ENCODE measurements at regions not wholly inside any gene's neighbourhood (a gene's known extent, or its start where the extent isn't known, plus 50 kb on each side); places are given as distances from the start of the nearest gene placed in this dataset.

DNA sequence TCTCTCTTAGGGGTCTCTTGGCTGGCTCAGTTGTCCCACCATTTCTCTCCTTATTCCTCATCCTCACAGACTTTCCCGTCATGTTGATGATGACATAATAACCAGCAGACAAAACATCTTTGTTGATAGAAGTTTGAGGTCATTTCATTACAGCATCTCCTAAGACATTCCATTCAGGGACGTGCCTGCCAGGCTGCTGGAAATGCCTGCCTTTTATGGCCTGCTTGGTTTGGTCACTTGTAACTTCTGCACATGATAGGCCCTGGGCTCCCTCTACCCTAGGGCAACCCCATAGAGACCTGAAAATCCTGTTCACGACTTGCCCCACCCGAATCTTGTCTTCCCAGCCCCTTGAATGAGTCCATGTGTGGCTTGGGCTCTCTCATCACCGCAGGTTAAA, 81.7 kb downstream of the SDC1 start:
- Histone ChIP-seq H3K27me3 (ENCODE audit: control insufficient read depth in 2 of 2, insufficient read depth in 1 of 2, low read length in 1 of 2) (peaks cover 0 to 3% of the 10 kb centered on the region in 2 donors), H3K9me3 (ENCODE audit: control insufficient read depth in 2 of 2, insufficient read depth in 1 of 2, low read length in 1 of 2) (no peaks in the 10 kb centered on the region), H3K4me1 (ENCODE audit: control insufficient read depth in 2 of 2, insufficient read depth in 2 of 2, low read length in 2 of 2) (peaks cover 0 to 3% of the 10 kb centered on the region in 2 donors), H3K4me3 (ENCODE audit: low read length in 2 of 2) (no peak overlapping the region), H3K36me3 (ENCODE audit: control insufficient read depth in 2 of 2, insufficient read depth in 2 of 2, low read length in 1 of 2) (no peaks in the 10 kb centered on the region), H3K27ac (ENCODE audit: low read depth in 1 of 2, low read length in 1 of 2) (no peak overlapping the region)
- 93% methylated on average over 5 of the region's 5 CpGs for WGBS
- DNase-seq (ENCODE audit: low read depth in 6 of 9, low spot score in 9 of 9) = no peak

DNA sequence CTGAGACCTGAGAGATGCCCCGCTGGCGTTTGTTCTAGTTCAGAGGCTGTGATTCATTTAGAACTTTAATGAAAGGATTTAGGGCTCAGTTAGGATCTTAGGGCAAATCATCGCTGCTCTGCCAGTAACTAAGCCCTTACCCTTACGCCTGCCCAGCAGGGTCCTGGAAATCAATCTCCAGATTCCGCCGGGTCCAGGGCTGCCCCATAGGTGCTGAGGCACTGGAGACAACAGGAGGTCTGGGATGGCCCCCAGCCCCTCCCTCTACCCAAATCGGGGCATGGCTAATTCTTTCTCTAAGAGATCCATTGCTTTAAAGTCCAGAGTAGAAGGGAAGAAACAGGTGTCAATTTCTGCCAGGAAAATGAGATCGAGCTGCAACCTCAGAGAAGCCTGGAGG, 83.1 kb downstream of the SDC1 start:
- Histone ChIP-seq H3K4me1 (ENCODE audit: control insufficient read depth in 2 of 2, insufficient read depth in 2 of 2, low read length in 2 of 2) (peaks cover 0 to 3% of the 10 kb centered on the region in 2 donors), H3K27me3 (ENCODE audit: control insufficient read depth in 2 of 2, insufficient read depth in 1 of 2, low read length in 1 of 2) (peaks cover 0 to 5% of the 10 kb centered on the region in 2 donors), H3K27ac (ENCODE audit: low read depth in 1 of 2, low read length in 1 of 2) (no peak overlapping the region), H3K36me3 (ENCODE audit: control insufficient read depth in 2 of 2, insufficient read depth in 2 of 2, low read length in 1 of 2) (no peaks in the 10 kb centered on the region), H3K4me3 (ENCODE audit: low read length in 2 of 2) (no peak overlapping the region), H3K9me3 (ENCODE audit: control insufficient read depth in 2 of 2, insufficient read depth in 1 of 2, low read length in 1 of 2) (no peaks in the 10 kb centered on the region)
- WGBS = 91% methylated on average over 8 of the region's 8 CpGs
- DNase-seq (ENCODE audit: low read depth in 6 of 9, low spot score in 9 of 9) = no peak

DNA sequence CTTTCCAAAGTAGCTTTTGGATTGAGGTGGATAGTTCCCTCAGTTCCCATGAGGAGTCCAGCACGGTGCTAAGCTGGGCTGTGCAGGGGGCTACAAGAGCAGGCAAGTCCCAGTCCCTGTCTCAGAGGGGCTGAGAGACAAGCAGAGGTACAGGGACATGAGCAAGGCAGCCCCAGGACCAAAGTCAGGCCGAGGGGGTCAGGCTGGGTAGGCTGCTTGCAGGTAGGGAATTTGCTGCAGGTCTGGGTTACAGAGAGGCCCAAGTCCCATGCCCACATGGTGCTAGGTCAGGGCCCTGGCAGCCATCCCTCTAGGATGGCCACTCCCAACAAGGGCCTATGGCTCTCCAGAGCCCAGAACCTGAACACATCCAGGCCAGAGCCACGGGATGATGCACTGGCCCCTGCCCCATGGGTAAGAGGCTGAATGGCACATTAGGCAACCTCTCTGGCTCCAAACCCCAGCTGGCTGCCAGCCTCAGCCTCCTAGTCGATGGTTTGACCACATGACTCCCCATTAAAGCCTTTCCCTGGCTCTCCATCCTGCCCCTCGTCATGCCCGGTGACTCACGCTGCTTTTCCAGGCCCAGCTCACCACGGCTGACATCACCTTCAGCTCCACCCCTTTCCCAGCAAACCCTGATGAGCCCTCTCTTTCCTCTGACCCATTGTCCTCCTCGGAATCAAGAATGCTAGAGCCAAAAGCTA, 83.7 kb downstream of the SDC1 start:
- peaks cover 0 to 5% of the 10 kb centered on the region in 2 donors for H3K27me3 ChIP-seq (ENCODE audit: control insufficient read depth in 2 of 2, insufficient read depth in 1 of 2, low read length in 1 of 2)
- WGBS = 87% methylated on average over 9 of the region's 9 CpGs
- no peak overlapping the region for H3K4me3 ChIP-seq (ENCODE audit: low read length in 2 of 2)
- no peaks in the 10 kb centered on the region for H3K9me3 ChIP-seq (ENCODE audit: control insufficient read depth in 2 of 2, insufficient read depth in 1 of 2, low read length in 1 of 2)
- peaks cover 0 to 3% of the 10 kb centered on the region in 2 donors for H3K4me1 ChIP-seq (ENCODE audit: control insufficient read depth in 2 of 2, insufficient read depth in 2 of 2, low read length in 2 of 2)
- no peak overlapping the region for H3K27ac ChIP-seq (ENCODE audit: low read depth in 1 of 2, low read length in 1 of 2)
- no peaks in the 10 kb centered on the region for H3K36me3 ChIP-seq (ENCODE audit: control insufficient read depth in 2 of 2, insufficient read depth in 2 of 2, low read length in 1 of 2)
- DNase-seq (ENCODE audit: low read depth in 6 of 9, low spot score in 9 of 9) = no peak

GRCh38 chr2:20140321-20141055, 84.4 kb downstream of the SDC1 start:
- Histone ChIP-seq H3K36me3 (ENCODE audit: control insufficient read depth in 2 of 2, insufficient read depth in 2 of 2, low read length in 1 of 2) (no peaks in the 10 kb centered on the region), H3K4me1 (ENCODE audit: control insufficient read depth in 2 of 2, insufficient read depth in 2 of 2, low read length in 2 of 2) (no peaks in the 10 kb centered on the region), H3K9me3 (ENCODE audit: control insufficient read depth in 2 of 2, insufficient read depth in 1 of 2, low read length in 1 of 2) (no peaks in the 10 kb centered on the region), H3K4me3 (ENCODE audit: low read length in 2 of 2) (no peak overlapping the region), H3K27me3 (ENCODE audit: control insufficient read depth in 2 of 2, insufficient read depth in 1 of 2, low read length in 1 of 2) (peaks cover 0 to 3% of the 10 kb centered on the region in 2 donors), H3K27ac (ENCODE audit: low read depth in 1 of 2, low read length in 1 of 2) (no peak overlapping the region)
- no peak for DNase-seq (ENCODE audit: low read depth in 6 of 9, low spot score in 9 of 9)
- 96% methylated on average over 11 of the region's 11 CpGs for WGBS

DNA sequence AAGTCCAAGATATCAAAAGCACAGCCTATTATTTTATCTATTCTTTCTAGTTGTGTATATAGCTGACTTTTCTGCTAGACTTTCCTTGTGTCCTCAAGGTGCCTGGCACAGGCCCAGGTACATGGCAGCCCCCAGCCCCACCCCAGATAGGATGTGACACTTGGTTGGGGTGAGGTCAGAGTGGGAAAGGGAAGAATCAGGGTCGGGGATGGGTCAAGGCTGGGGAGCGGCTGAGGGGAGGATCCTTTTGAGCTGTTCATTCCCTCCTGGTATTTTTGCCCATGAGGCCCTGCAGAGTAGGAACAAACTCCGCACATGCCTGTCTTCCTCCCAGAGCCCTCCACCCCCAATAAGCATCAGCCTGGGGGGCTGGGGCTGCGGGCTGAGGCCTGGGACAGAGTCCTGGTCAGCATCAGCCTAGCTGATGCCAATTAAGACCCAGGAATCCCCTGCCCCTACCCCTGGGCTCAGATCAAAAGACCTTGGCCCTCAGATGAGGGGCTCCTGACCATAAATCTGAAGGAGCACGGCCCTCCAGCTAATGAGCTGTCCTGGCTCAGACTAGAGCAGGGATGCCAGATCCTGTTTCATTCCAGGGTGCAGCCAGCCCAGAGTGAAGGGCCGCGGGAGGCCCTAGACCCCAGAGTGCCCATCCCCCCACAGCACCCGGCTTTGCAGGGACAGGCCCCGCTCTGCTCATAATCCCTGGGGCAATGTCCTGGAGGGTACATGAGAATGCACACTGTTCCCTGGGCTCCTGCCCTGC, 85.3 kb downstream of the SDC1 start:
- Histone ChIP-seq H3K27ac (ENCODE audit: low read depth in 1 of 2, low read length in 1 of 2) (no peak overlapping the region), H3K4me1 (ENCODE audit: control insufficient read depth in 2 of 2, insufficient read depth in 2 of 2, low read length in 2 of 2) (no peaks in the 10 kb centered on the region), H3K4me3 (ENCODE audit: low read length in 2 of 2) (no peak overlapping the region), H3K27me3 (ENCODE audit: control insufficient read depth in 2 of 2, insufficient read depth in 1 of 2, low read length in 1 of 2) (peaks cover 0 to 6% of the 10 kb centered on the region in 2 donors), H3K36me3 (ENCODE audit: control insufficient read depth in 2 of 2, insufficient read depth in 2 of 2, low read length in 1 of 2) (no peaks in the 10 kb centered on the region), H3K9me3 (ENCODE audit: control insufficient read depth in 2 of 2, insufficient read depth in 1 of 2, low read length in 1 of 2) (no peaks in the 10 kb centered on the region)
- WGBS = 75% methylated on average over 9 of the region's 9 CpGs
- DNase-seq (ENCODE audit: low read depth in 6 of 9, low spot score in 9 of 9) = no peak

DNA sequence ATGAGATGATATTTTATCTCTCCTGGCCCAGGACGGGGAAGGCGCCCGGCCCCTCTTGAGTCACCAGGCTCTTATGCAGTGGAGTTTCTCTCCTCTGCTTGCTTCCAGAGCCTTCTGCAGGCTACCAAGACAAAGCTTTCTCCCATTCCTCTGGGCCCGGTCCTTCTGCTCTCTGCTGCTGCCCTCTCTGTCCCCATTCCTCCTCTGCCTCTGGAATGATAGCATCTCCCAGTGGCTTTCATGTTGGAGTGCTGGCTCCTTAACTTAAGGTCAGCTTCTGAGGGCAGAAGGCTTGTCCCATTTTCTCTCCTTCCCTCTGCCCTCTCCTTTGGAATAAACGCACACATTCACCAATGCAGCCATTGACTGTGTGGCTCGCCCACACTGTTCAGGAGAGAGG, 86.2 kb downstream of the SDC1 start:
- H3K27me3 ChIP-seq (ENCODE audit: control insufficient read depth in 2 of 2, insufficient read depth in 1 of 2, low read length in 1 of 2) = peaks cover 0 to 6% of the 10 kb centered on the region in 2 donors
- H3K27ac ChIP-seq (ENCODE audit: low read depth in 1 of 2, low read length in 1 of 2) = no peak overlapping the region
- H3K9me3 ChIP-seq (ENCODE audit: control insufficient read depth in 2 of 2, insufficient read depth in 1 of 2, low read length in 1 of 2) = no peaks in the 10 kb centered on the region
- WGBS = 61% methylated on average over 6 of the region's 6 CpGs
- no peak for DNase-seq (ENCODE audit: low read depth in 6 of 9, low spot score in 9 of 9)
- no peaks in the 10 kb centered on the region for H3K36me3 ChIP-seq (ENCODE audit: control insufficient read depth in 2 of 2, insufficient read depth in 2 of 2, low read length in 1 of 2)
- no peaks in the 10 kb centered on the region for H3K4me1 ChIP-seq (ENCODE audit: control insufficient read depth in 2 of 2, insufficient read depth in 2 of 2, low read length in 2 of 2)
- no peak overlapping the region for H3K4me3 ChIP-seq (ENCODE audit: low read length in 2 of 2)

DNA sequence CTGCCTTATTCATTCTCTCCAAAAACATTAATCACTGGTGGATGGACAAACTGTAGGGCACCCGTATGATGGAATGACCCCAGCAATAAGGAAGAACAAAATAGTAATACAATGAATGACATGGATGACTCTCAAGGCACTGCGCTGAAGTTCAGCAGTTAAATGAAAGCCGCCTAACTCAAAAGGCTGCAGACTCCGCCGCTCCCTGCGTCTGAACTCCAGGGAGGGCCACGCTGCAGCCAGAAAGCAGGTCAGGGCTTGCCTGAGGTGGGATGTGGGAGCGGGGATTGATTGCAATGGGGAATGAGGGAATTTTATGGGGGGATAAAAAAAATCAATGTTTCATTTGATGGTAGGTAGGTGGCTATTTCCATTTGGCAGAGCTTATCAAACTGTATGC, 86.5 kb upstream of the LAPTM4A start:
- no peaks in the 10 kb centered on the region for H3K4me1 ChIP-seq (ENCODE audit: control insufficient read depth in 2 of 2, insufficient read depth in 2 of 2, low read length in 2 of 2)
- H3K27ac ChIP-seq (ENCODE audit: low read depth in 1 of 2, low read length in 1 of 2) = no peak overlapping the region
- 94% methylated on average over 8 of the region's 8 CpGs for WGBS
- H3K9me3 ChIP-seq (ENCODE audit: control insufficient read depth in 2 of 2, insufficient read depth in 1 of 2, low read length in 1 of 2) = no peaks in the 10 kb centered on the region
- no peak for DNase-seq (ENCODE audit: low read depth in 6 of 9, low spot score in 9 of 9)
- peaks cover 0 to 6% of the 10 kb centered on the region in 2 donors for H3K27me3 ChIP-seq (ENCODE audit: control insufficient read depth in 2 of 2, insufficient read depth in 1 of 2, low read length in 1 of 2)
- no peaks in the 10 kb centered on the region for H3K36me3 ChIP-seq (ENCODE audit: control insufficient read depth in 2 of 2, insufficient read depth in 2 of 2, low read length in 1 of 2)
- H3K4me3 ChIP-seq (ENCODE audit: low read length in 2 of 2) = no peak overlapping the region

- Histone ChIP-seq H3K27me3 (ENCODE audit: control insufficient read depth in 2 of 2, insufficient read depth in 1 of 2, low read length in 1 of 2) (peaks cover 0 to 6% of the 10 kb centered on the region in 2 donors), H3K4me3 (ENCODE audit: low read length in 2 of 2) (no peak overlapping the region), H3K9me3 (ENCODE audit: control insufficient read depth in 2 of 2, insufficient read depth in 1 of 2, low read length in 1 of 2) (no peaks in the 10 kb centered on the region), H3K4me1 (ENCODE audit: control insufficient read depth in 2 of 2, insufficient read depth in 2 of 2, low read length in 2 of 2) (no peaks in the 10 kb centered on the region), H3K36me3 (ENCODE audit: control insufficient read depth in 2 of 2, insufficient read depth in 2 of 2, low read length in 1 of 2) (no peaks in the 10 kb centered on the region), H3K27ac (ENCODE audit: low read depth in 1 of 2, low read length in 1 of 2) (no peak overlapping the region)
- no peak for DNase-seq (ENCODE audit: low read depth in 6 of 9, low spot score in 9 of 9)
- WGBS = 86% methylated on average over 10 of the region's 10 CpGs
These were observed 85.7 kb upstream of the LAPTM4A start for GRCh38 chr2:20137131-20137571.

DNA sequence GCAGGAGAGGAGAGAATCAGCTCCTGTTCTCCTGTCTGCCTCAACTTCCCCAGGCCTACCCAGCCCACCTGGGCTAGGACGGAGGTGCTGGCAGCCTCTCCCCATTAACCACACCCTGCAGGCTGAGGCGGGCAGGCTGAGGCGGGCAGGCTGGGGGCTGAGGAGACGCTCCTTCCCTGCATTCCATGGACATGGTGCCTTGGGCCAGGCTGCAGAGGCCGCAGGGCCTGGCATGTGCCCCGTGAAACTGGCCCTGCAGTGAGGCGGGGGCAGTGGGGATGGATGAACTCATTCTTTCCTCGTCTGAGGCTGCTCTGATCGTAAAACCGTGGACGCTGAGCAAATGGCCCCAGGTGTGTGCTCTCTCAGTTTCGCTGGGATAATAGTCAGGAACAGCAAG, 84.7 kb upstream of the LAPTM4A start:
- no peak overlapping the region for H3K27ac ChIP-seq (ENCODE audit: low read depth in 1 of 2, low read length in 1 of 2)
- H3K4me1 ChIP-seq (ENCODE audit: control insufficient read depth in 2 of 2, insufficient read depth in 2 of 2, low read length in 2 of 2) = no peaks in the 10 kb centered on the region
- no peak overlapping the region for H3K4me3 ChIP-seq (ENCODE audit: low read length in 2 of 2)
- no peak for DNase-seq (ENCODE audit: low read depth in 6 of 9, low spot score in 9 of 9)
- 92% methylated on average over 12 of the region's 12 CpGs for WGBS
- H3K9me3 ChIP-seq (ENCODE audit: control insufficient read depth in 2 of 2, insufficient read depth in 1 of 2, low read length in 1 of 2) = no peaks in the 10 kb centered on the region
- H3K27me3 ChIP-seq (ENCODE audit: control insufficient read depth in 2 of 2, insufficient read depth in 1 of 2, low read length in 1 of 2) = peaks cover 0 to 6% of the 10 kb centered on the region in 2 donors
- H3K36me3 ChIP-seq (ENCODE audit: control insufficient read depth in 2 of 2, insufficient read depth in 2 of 2, low read length in 1 of 2) = no peaks in the 10 kb centered on the region

Data from thymus (tissue), 11 donors.